Thyroid gland (tissue), 4 donors: ENCODE measurements at regions not wholly inside any gene's neighbourhood (a gene's known extent, or its start where the extent isn't known, plus 50 kb on each side); places are given as distances from the start of the nearest gene placed in this dataset.
"Not testable (repeated sequence)": the region's sequence is repeated elsewhere in the genome, so short reads cannot be mapped to it uniquely, and the experiment has no call there.

Experiments
- DNase-seq, 2 donors: peaks; one replicate each; pipeline ENCODE4 v3.0.0-alpha.2; 2019
- H3K27ac ChIP-seq, 3 donors: fragments of 200-600 bp; sonication (generic); 1 replicate in 2 of 3; 2 replicates in 1 of 3; pipeline ENCODE4 v1.5.1; 2016 to 2019; ENCODE audit warnings: mild to moderate bottlenecking in 1 of 3, moderate library complexity in 1 of 3
- H3K27me3 ChIP-seq: fragments of 200-600 bp; sonication (generic); one replicate; pipeline ENCODE4 v1.5.1; 2019
- H3K36me3 ChIP-seq, 2 donors: fragments of 200-600 bp; sonication (generic); one replicate each; pipeline ENCODE4 v1.5.1; 2016 to 2019
- H3K4me1 ChIP-seq, 2 donors: fragments of 200-600 bp; sonication (generic); one replicate each; pipeline ENCODE4 v1.5.1; 2017 to 2019
- H3K4me3 ChIP-seq, 3 donors: fragments of 200-600 bp; sonication (generic); replicated peaks in 1 of 3; 1 replicate in 2 of 3; 2 replicates in 1 of 3; pipeline ENCODE4 v1.5.1; 2016; ENCODE audit warnings: mild to moderate bottlenecking in 1 of 3
- H3K9me3 ChIP-seq: fragments of 200-600 bp; sonication (generic); one replicate; pipeline ENCODE4 v1.5.1; 2017
- CTCF ChIP-seq, 6 experiments: fragments of 200-600 bp in 3 of 6; fragments of 450-650 bp in 3 of 6; sonication (generic) in 3 of 6; IDR thresholded peaks; one replicate each; pipeline ENCODE4 v1.5.1; 2016 to 2019; ENCODE audit warnings: antibody characterized with exemption in 6 of 6, mild to moderate bottlenecking in 2 of 6, inconsistent platforms in 1 of 6, moderate library complexity in 1 of 6
- POLR2A ChIP-seq, 2 donors: fragments of 450-650 bp; IDR thresholded peaks; one replicate each; pipeline ENCODE4 v1.6.1; 2017; ENCODE audit warnings: antibody characterized with exemption in 2 of 2, mild to moderate bottlenecking in 2 of 2, moderate library complexity in 1 of 2
- WGBS, 2 donors: methylation state at CpG; one replicate each; pipeline ENCODE4 v1.1.5; 2017; 5-methylcytosine and 5-hydroxymethylcytosine counted together
- intact Hi-C: fragments of 100-400 bp; cut with DNase I; formaldehyde crosslinking; loops from one replicate; pipeline ENCODE4 v1.15.1; 2023

- H3K27ac ChIP-seq, H3K9me3 ChIP-seq, H3K4me1 ChIP-seq, H3K27me3 ChIP-seq, DNase-seq, H3K36me3 ChIP-seq, intact Hi-C loops, H3K4me3 ChIP-seq: not testable (repeated sequence)
- 81 to 87% methylated on average over 5 of the region's 5 CpGs for WGBS, 2 donors
Measured at GRCh38 chr1:148279002-148279542, 127.0 kb upstream of the NBPF11 start.

- H3K36me3 ChIP-seq, H3K27ac ChIP-seq, intact Hi-C loops, H3K4me1 ChIP-seq, H3K4me3 ChIP-seq, H3K9me3 ChIP-seq, H3K27me3 ChIP-seq, DNase-seq: not testable (repeated sequence)
- WGBS, 2 donors: 55 to 67% methylated on average over 2 of the region's 2 CpGs
Measured at GRCh38 chr1:148277865-148278279, 125.8 kb upstream of the NBPF11 start.

GRCh38 chr1:148267066-148267465 is 115.0 kb upstream of the NBPF11 start:
- H3K27ac ChIP-seq, H3K4me1 ChIP-seq, H3K4me3 ChIP-seq, DNase-seq, H3K9me3 ChIP-seq, intact Hi-C loops, H3K36me3 ChIP-seq, H3K27me3 ChIP-seq: not testable (repeated sequence)
- WGBS, 2 donors: 87 to 91% methylated on average over 2 of the region's 2 CpGs

- peak in 1 of 2 donors; percentile 9 for DNase-seq
- H3K4me3 ChIP-seq: no peak overlapping the region
- TF ChIP-seq POLR2A (IDR thresholded peaks at IDR 0.05) (no peak), CTCF (IDR thresholded peaks at IDR 0.05) (no peak)
- WGBS, 2 donors: 26 to 31% methylated on average over 29 of the region's 29 CpGs
- no peaks in the 10 kb centered on the region for H3K36me3 ChIP-seq
- no peaks in the 10 kb centered on the region for H3K9me3 ChIP-seq
- H3K4me1 ChIP-seq: peaks cover 0 to 5% of the 10 kb centered on the region in 2 donors
- H3K27me3 ChIP-seq: no peaks in the 10 kb centered on the region
- intact Hi-C loops: no loop called here
- H3K27ac ChIP-seq: no peak overlapping the region
Measured at GRCh38 chr1:148264374-148265276, 112.5 kb upstream of the NBPF11 start.

- 4 to 6% methylated on average over 17 of the region's 17 CpGs for WGBS, 2 donors
- Histone ChIP-seq H3K4me3 (peak overlapping the region in 2 of 3 donors; percentile 34 to 37), H3K36me3 (no peaks in the 10 kb centered on the region), H3K4me1 (peaks cover 0 to 5% of the 10 kb centered on the region in 2 donors), H3K27ac (peak overlapping the region in 1 of 3 donors; percentile 9), H3K27me3 (no peaks in the 10 kb centered on the region), H3K9me3 (no peaks in the 10 kb centered on the region)
- intact Hi-C loops: no loop called here
- DNase-seq: peak; percentile 3 to 14
- TF ChIP-seq CTCF (IDR thresholded peaks at IDR 0.05) (no peak), POLR2A (IDR thresholded peaks at IDR 0.05) (no peak)
Measured at GRCh38 chr1:148263906-148264255, 111.8 kb upstream of the NBPF11 start.

GRCh38 chr1:148263128-148263905 is 111.2 kb upstream of the NBPF11 start:
- 1 to 2% methylated on average over 43 of the region's 43 CpGs for WGBS, 2 donors
- peak; percentile 44 to 60 for DNase-seq
- intact Hi-C loops: no loop called here

GRCh38 chr1:148261684-148262083 is 109.6 kb upstream of the NBPF11 start:
- WGBS, 2 donors: 79 to 80% methylated on average over 3 of the region's 3 CpGs
- H3K9me3 ChIP-seq, DNase-seq, H3K27ac ChIP-seq, H3K4me1 ChIP-seq, intact Hi-C loops, H3K27me3 ChIP-seq, H3K4me3 ChIP-seq, H3K36me3 ChIP-seq: not testable (repeated sequence)

More at GRCh38 chr1:148263128-148263905, 111.2 kb upstream of the NBPF11 start:
- Histone ChIP-seq H3K27ac (peak overlapping the region in 1 of 3 donors; percentile 9), H3K36me3 (no peaks in the 10 kb centered on the region), H3K27me3 (no peaks in the 10 kb centered on the region), H3K4me1 (peaks cover 0 to 5% of the 10 kb centered on the region in 2 donors), H3K9me3 (no peaks in the 10 kb centered on the region), H3K4me3 (peak overlapping the region; percentile 30 to 37 (median 34))
- peak in 1 of 2 donors; percentile 61 for TF ChIP-seq POLR2A (IDR thresholded peaks at IDR 0.05)
- TF ChIP-seq CTCF (IDR thresholded peaks at IDR 0.05): no peak

GRCh38 chr1:148257886-148258285 is 105.8 kb upstream of the NBPF11 start:
- WGBS, 2 donors: 83 to 95% methylated on average over 3 to 4 of the region's 4 CpGs
- H3K4me1 ChIP-seq, H3K4me3 ChIP-seq, H3K9me3 ChIP-seq, H3K27me3 ChIP-seq, H3K27ac ChIP-seq, intact Hi-C loops, DNase-seq, H3K36me3 ChIP-seq: not testable (repeated sequence)
